WTC11 (cell line): ENCODE measurements at regions not wholly inside any gene's neighbourhood (a gene's known extent, or its start where the extent isn't known, plus 50 kb on each side); places are given as distances from the start of the nearest gene placed in this dataset.

Source experiments
- ATAC-seq: fragments of 200-7000 bp; cut with Tn5 transposase; 2 replicates; pipeline ENCODE4 v1.10.0; 2021; ENCODE audit warnings: mild to moderate bottlenecking, moderate library complexity
- CTCF ChIA-PET: fragments of 300-600 bp; sonication (Branson Sonifier 250); formaldehyde crosslinking; loops from one replicate; lab custom pipeline; 2021; ENCODE audit warnings: antibody characterized with exemption; lab: Charles Lee
- POLR2A ChIA-PET: fragments of 350-600 bp; sonication (Branson Sonifier 250); formaldehyde crosslinking; loops from one replicate; lab custom pipeline; 2021; ENCODE audit warnings: antibody characterized with exemption; lab: Charles Lee
- DNase-seq: peaks from one replicate; pipeline ENCODE4 v3.0.0; 2021; ENCODE audit warnings: low spot score
- H3K27ac Mint-ChIP-seq: 2 replicates; pipeline ENCODE4 v1.8.0; 2021; ENCODE audit warnings: mixed read lengths
- H3K27me3 Mint-ChIP-seq: 2 replicates; pipeline ENCODE4 v1.8.0; 2021; ENCODE audit warnings: low read depth, mild to moderate bottlenecking, moderate library complexity, mixed read lengths
- H3K36me3 Mint-ChIP-seq: 2 replicates; pipeline ENCODE4 v1.8.0; 2021; ENCODE audit warnings: mixed read lengths
- H3K4me1 Mint-ChIP-seq: 2 replicates; pipeline ENCODE4 v1.8.0; 2022; ENCODE audit warnings: mixed read lengths
- H3K4me3 Mint-ChIP-seq: 2 replicates; pipeline ENCODE4 v1.8.0; 2021; ENCODE audit warnings: mild to moderate bottlenecking, moderate library complexity, mixed read lengths
- H3K9me3 Mint-ChIP-seq: 2 replicates; pipeline ENCODE4 v1.8.0; 2021; ENCODE audit warnings: mixed read lengths
- AFF4 ChIP-seq: sonication (generic); formaldehyde crosslinking; IDR thresholded peaks from 2 replicates; pipeline ENCODE4 v1.8.1; 2023; ENCODE audit warnings: mild to moderate bottlenecking, missing genetic modification reagents, borderline replicate concordance
- ATF1 ChIP-seq: sonication (generic); formaldehyde crosslinking; IDR thresholded peaks from 2 replicates; pipeline ENCODE4 v1.8.1; 2023; ENCODE audit warnings: mild to moderate bottlenecking, moderate library complexity, missing genetic modification reagents
- EMX1 ChIP-seq: fragments of 250-450 bp; sonication (Bioruptor Pico); IDR thresholded peaks from 2 replicates; pipeline ENCODE4 v1.8.0; 2021; ENCODE audit warnings: mild to moderate bottlenecking
- FOXJ3 ChIP-seq: sonication (generic); formaldehyde crosslinking; IDR thresholded peaks from 2 replicates; pipeline ENCODE4 v1.9.0; 2021; ENCODE audit warnings: missing genetic modification reagents, mild to moderate bottlenecking, borderline replicate concordance
- FOXK1 ChIP-seq: sonication (generic); formaldehyde crosslinking; IDR thresholded peaks from 2 replicates; pipeline ENCODE4 v1.8.0; 2022; ENCODE audit warnings: mild to moderate bottlenecking, moderate library complexity, missing genetic modification reagents
- FOXP1 ChIP-seq: sonication (generic); formaldehyde crosslinking; IDR thresholded peaks from 2 replicates; pipeline ENCODE4 v1.8.0; 2022; ENCODE audit warnings: missing genetic modification reagents, mild to moderate bottlenecking, moderate library complexity, borderline replicate concordance
- KAT7 ChIP-seq: sonication (generic); formaldehyde crosslinking; IDR thresholded peaks from 2 replicates; pipeline ENCODE4 v1.8.1; 2023; ENCODE audit warnings: missing genetic modification reagents, mild to moderate bottlenecking, borderline replicate concordance
- MYBL2 ChIP-seq: sonication (generic); formaldehyde crosslinking; IDR thresholded peaks from 2 replicates; pipeline ENCODE4 v1.8.1; 2023; ENCODE audit warnings: mild to moderate bottlenecking, moderate library complexity, missing genetic modification reagents
- NFATC4 ChIP-seq: fragments of 250-450 bp; sonication (Bioruptor Pico); IDR thresholded peaks from 2 replicates; pipeline ENCODE4 v1.9.0; 2021; ENCODE audit warnings: mild to moderate bottlenecking
- NFE2L1 ChIP-seq: sonication (generic); formaldehyde crosslinking; IDR thresholded peaks from 2 replicates; pipeline ENCODE4 v1.8.1; 2023; ENCODE audit warnings: missing genetic modification reagents
- NR1H2 ChIP-seq: sonication (generic); formaldehyde crosslinking; IDR thresholded peaks from 2 replicates; pipeline ENCODE4 v1.9.0; 2021; ENCODE audit warnings: mild to moderate bottlenecking, moderate library complexity, missing genetic modification reagents
- SOX15 ChIP-seq: fragments of 250-450 bp; sonication (Bioruptor Pico); IDR thresholded peaks from 2 replicates; pipeline ENCODE4 v1.9.0; 2021; ENCODE audit warnings: mild to moderate bottlenecking
- SP1 ChIP-seq: sonication (generic); formaldehyde crosslinking; conservative IDR thresholded peaks from 2 replicates; pipeline ENCODE4 v1.8.1; 2022; ENCODE audit warnings: missing genetic modification reagents
- TEAD1 ChIP-seq: sonication (generic); formaldehyde crosslinking; IDR thresholded peaks from 2 replicates; pipeline ENCODE4 v1.8.0; 2022; ENCODE audit warnings: mild to moderate bottlenecking, missing genetic modification reagents
- ZNF138 ChIP-seq: sonication (generic); formaldehyde crosslinking; conservative IDR thresholded peaks from 2 replicates; pipeline ENCODE4 v1.8.1; 2022; ENCODE audit warnings: mild to moderate bottlenecking, moderate library complexity, missing genetic modification reagents
- ZNF219 ChIP-seq: sonication (generic); formaldehyde crosslinking; IDR thresholded peaks from 2 replicates; pipeline ENCODE4 v1.8.0; 2023; ENCODE audit warnings: missing genetic modification reagents, mild to moderate bottlenecking, borderline replicate concordance
- ZNF281 ChIP-seq: sonication (generic); formaldehyde crosslinking; IDR thresholded peaks from 2 replicates; pipeline ENCODE4 v1.8.0; 2023; ENCODE audit warnings: mild to moderate bottlenecking, missing genetic modification reagents
- ZNF317 ChIP-seq: sonication (generic); formaldehyde crosslinking; IDR thresholded peaks from 2 replicates; pipeline ENCODE4 v1.8.1; 2023; ENCODE audit warnings: low read depth, mild to moderate bottlenecking, moderate library complexity, missing genetic modification reagents, borderline replicate concordance
- ZNF416 ChIP-seq: fragments of 250-450 bp; sonication (Bioruptor Pico); IDR thresholded peaks from 2 replicates; pipeline ENCODE4 v1.9.0; 2021; ENCODE audit warnings: mild to moderate bottlenecking, inconsistent platforms
- TF ChIP-seq, protein P1 (sequence below): fragments of 250-450 bp; sonication (Bioruptor Pico); IDR thresholded peaks from 2 replicates; pipeline ENCODE4 v1.9.0; 2021; ENCODE audit warnings: mild to moderate bottlenecking
- TF ChIP-seq, protein P2 (sequence below): sonication (generic); formaldehyde crosslinking; IDR thresholded peaks from 2 replicates; pipeline ENCODE4 v1.8.1; 2023; ENCODE audit warnings: mild to moderate bottlenecking, missing genetic modification reagents, moderate library complexity
- TF ChIP-seq, protein P3 (sequence below): fragments of 250-450 bp; sonication (Bioruptor Pico); IDR thresholded peaks from 2 replicates; pipeline ENCODE4 v1.8.0; 2021; ENCODE audit warnings: mild to moderate bottlenecking

GRCh38 chr13:31949486-31949885 is 82.1 kb upstream of the FRY start:
- TF ChIP-seq, protein P1, sequence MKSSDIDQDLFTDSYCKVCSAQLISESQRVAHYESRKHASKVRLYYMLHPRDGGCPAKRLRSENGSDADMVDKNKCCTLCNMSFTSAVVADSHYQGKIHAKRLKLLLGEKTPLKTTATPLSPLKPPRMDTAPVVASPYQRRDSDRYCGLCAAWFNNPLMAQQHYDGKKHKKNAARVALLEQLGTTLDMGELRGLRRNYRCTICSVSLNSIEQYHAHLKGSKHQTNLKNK (CRISPR knock-in tag) = no peak
- no peak for TF ChIP-seq NFATC4 (CRISPR knock-in tag)
- TF ChIP-seq TEAD1 (CRISPR knock-in tag) = no peak
- TF ChIP-seq, protein P2, sequence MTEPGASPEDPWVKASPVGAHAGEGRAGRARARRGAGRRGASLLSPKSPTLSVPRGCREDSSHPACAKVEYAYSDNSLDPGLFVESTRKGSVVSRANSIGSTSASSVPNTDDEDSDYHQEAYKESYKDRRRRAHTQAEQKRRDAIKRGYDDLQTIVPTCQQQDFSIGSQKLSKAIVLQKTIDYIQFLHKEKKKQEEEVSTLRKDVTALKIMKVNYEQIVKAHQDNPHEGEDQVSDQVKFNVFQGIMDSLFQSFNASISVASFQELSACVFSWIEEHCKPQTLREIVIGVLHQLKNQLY (CRISPR knock-in tag) = no peak
- no peak for TF ChIP-seq FOXK1 (CRISPR knock-in tag)
- TF ChIP-seq NFE2L1 (CRISPR knock-in tag) = no peak
- TF ChIP-seq ZNF281 (CRISPR knock-in tag) = no peak
- TF ChIP-seq ZNF317 = no peak
- TF ChIP-seq FOXJ3 (CRISPR knock-in tag) = no peak
- TF ChIP-seq SOX15 (CRISPR knock-in tag) = no peak
- no peak for TF ChIP-seq SP1 (CRISPR knock-in tag)
- TF ChIP-seq, all 79 proteins: peak for 0
- CTCF ChIA-PET = no interaction called here
- DNase-seq (no peak), ATAC-seq (no peak)
- Mint-ChIP-seq H3K4me3 (no peak overlapping the region), H3K9me3 (no peaks in the 10 kb centered on the region), H3K27me3 (no peaks in the 10 kb centered on the region), H3K36me3 (no peaks in the 10 kb centered on the region), H3K27ac (no peak overlapping the region), H3K4me1 (peaks cover 23% of the 10 kb centered on the region)
- POLR2A ChIA-PET = no interaction called here

GRCh38 chr13:31950111-31950815 is 81.3 kb upstream of the FRY start:
- no peak for DNase-seq
- no peaks in the 10 kb centered on the region for H3K36me3 Mint-ChIP-seq
- CTCF ChIA-PET = no interaction called here
- POLR2A ChIA-PET = no interaction called here
- TF ChIP-seq ZNF219 (CRISPR knock-in tag) (no peak), ZNF416 (no peak), FOXP1 (CRISPR knock-in tag) (no peak), ATF1 (no peak)
- TF ChIP-seq, protein P3, sequence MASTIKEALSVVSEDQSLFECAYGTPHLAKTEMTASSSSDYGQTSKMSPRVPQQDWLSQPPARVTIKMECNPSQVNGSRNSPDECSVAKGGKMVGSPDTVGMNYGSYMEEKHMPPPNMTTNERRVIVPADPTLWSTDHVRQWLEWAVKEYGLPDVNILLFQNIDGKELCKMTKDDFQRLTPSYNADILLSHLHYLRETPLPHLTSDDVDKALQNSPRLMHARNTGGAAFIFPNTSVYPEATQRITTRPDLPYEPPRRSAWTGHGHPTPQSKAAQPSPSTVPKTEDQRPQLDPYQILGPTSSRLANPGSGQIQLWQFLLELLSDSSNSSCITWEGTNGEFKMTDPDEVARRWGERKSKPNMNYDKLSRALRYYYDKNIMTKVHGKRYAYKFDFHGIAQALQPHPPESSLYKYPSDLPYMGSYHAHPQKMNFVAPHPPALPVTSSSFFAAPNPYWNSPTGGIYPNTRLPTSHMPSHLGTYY = no peak
- TF ChIP-seq, all 79 proteins: peak for 0
- ATAC-seq = no peak
- Mint-ChIP-seq H3K27me3 (no peaks in the 10 kb centered on the region), H3K9me3 (no peaks in the 10 kb centered on the region), H3K27ac (no peak overlapping the region), H3K4me1 (peaks cover 22% of the 10 kb centered on the region), H3K4me3 (no peak overlapping the region)

- no peak overlapping the region for H3K27ac Mint-ChIP-seq
- CTCF ChIA-PET = interaction anchor here (1.0 kb wide), 2 partner anchors 16 to 41 kb away, joined by 3 to 4 read pairs; no protein-coding TSS in a partner anchor
- TF ChIP-seq FOXP1 (CRISPR knock-in tag) = no peak
- TF ChIP-seq FOXK1 (CRISPR knock-in tag) = no peak
- no peak for TF ChIP-seq MYBL2 (CRISPR knock-in tag)
- TF ChIP-seq KAT7 (CRISPR knock-in tag) = no peak
- no peak for TF ChIP-seq EMX1 (CRISPR knock-in tag)
- TF ChIP-seq AFF4 = no peak
- TF ChIP-seq NR1H2 (CRISPR knock-in tag) = no peak
- no peak for TF ChIP-seq ZNF138
These were observed 80.3 kb upstream of the FRY start for GRCh38 chr13:31951215-31951678.

More at GRCh38 chr13:31951215-31951678, 80.3 kb upstream of the FRY start:
- POLR2A ChIA-PET = no interaction called here
- Mint-ChIP-seq H3K36me3 (no peaks in the 10 kb centered on the region), H3K4me1 (peaks cover 12% of the 10 kb centered on the region), H3K9me3 (no peaks in the 10 kb centered on the region), H3K27me3 (no peaks in the 10 kb centered on the region), H3K4me3 (no peak overlapping the region)
- DNase-seq (no peak), ATAC-seq (no peak)
